ENCODE measurements at regions not wholly inside any gene's neighbourhood (a gene's known extent, or its start where the extent isn't known, plus 50 kb on each side); places are given as distances from the start of the nearest gene placed in this dataset.

- H3K4me1 Mint-ChIP-seq (ENCODE audit: low read depth): peaks cover 9% of the 10 kb centered on the region
- ChIA-PET POLR2A (no interaction called here), CTCF (interaction anchor here (1.0 to 3.1 kb wide), 2 partner anchors 12 to 190 kb away, joined by 3 to 8 read pairs; no protein-coding TSS in a partner anchor)
- no peaks in the 10 kb centered on the region for H3K36me3 Mint-ChIP-seq (ENCODE audit: low read depth)
- DNase-seq (no peak), ATAC-seq (no peak)
- no peaks in the 10 kb centered on the region for H3K9me3 Mint-ChIP-seq (ENCODE audit: insufficient read depth)
- H3K4me3 Mint-ChIP-seq: no peak overlapping the region
- peaks cover 6% of the 10 kb centered on the region for H3K27me3 Mint-ChIP-seq (ENCODE audit: low read depth)
- no peak overlapping the region for H3K27ac Mint-ChIP-seq
Measured at GRCh38 chr6:16953446-16953845, 148.4 kb upstream of the STMND1 start.

GRCh38 chr6:16950825-16951495 is 150.9 kb upstream of the STMND1 start:
- POLR2A ChIA-PET: no interaction called here
- CTCF ChIA-PET: interaction anchor here (1.2 to 3.2 kb wide), 4 partner anchors 10 to 187 kb away, joined by 3 to 22 read pairs (median 6); no protein-coding TSS in a partner anchor
- H3K4me1 Mint-ChIP-seq (ENCODE audit: low read depth): peaks cover 5% of the 10 kb centered on the region
- no peak for ATAC-seq
- peaks cover 8% of the 10 kb centered on the region for H3K27me3 Mint-ChIP-seq (ENCODE audit: low read depth)
- no peaks in the 10 kb centered on the region for H3K36me3 Mint-ChIP-seq (ENCODE audit: low read depth)
- H3K27ac Mint-ChIP-seq: no peak overlapping the region
- no peak overlapping the region for H3K4me3 Mint-ChIP-seq
- no peaks in the 10 kb centered on the region for H3K9me3 Mint-ChIP-seq (ENCODE audit: insufficient read depth)
- no peak for DNase-seq

GRCh38 chr6:16950302-16950701 is 151.5 kb upstream of the STMND1 start:
- no peak for ATAC-seq
- CTCF ChIA-PET: interaction anchor here (1.2 to 3.2 kb wide), 3 partner anchors 10 to 187 kb away, joined by 3 to 22 read pairs (median 4); no protein-coding TSS in a partner anchor
- H3K4me3 Mint-ChIP-seq: no peak overlapping the region

GRCh38 chr6:16949716-16950115 is 152.1 kb upstream of the STMND1 start:
- ATAC-seq: no peak
- H3K27me3 Mint-ChIP-seq (ENCODE audit: low read depth): peaks cover 8% of the 10 kb centered on the region
- H3K36me3 Mint-ChIP-seq (ENCODE audit: low read depth): no peaks in the 10 kb centered on the region
- no peak overlapping the region for H3K4me3 Mint-ChIP-seq
- ChIA-PET POLR2A (interaction anchor here (1.0 kb wide), 1 partner anchor 10 kb away, joined by 3 read pairs; no protein-coding TSS in a partner anchor), CTCF (interaction anchor here (1.2 to 3.2 kb wide), 3 partner anchors 9 to 186 kb away, joined by 3 to 22 read pairs (median 4); no protein-coding TSS in a partner anchor)
- H3K27ac Mint-ChIP-seq: no peak overlapping the region
- no peak for DNase-seq
- no peaks in the 10 kb centered on the region for H3K9me3 Mint-ChIP-seq (ENCODE audit: insufficient read depth)
- H3K4me1 Mint-ChIP-seq (ENCODE audit: low read depth): peaks cover 3% of the 10 kb centered on the region

More at GRCh38 chr6:16950302-16950701, 151.5 kb upstream of the STMND1 start:
- H3K27ac Mint-ChIP-seq: no peak overlapping the region
- peaks cover 3% of the 10 kb centered on the region for H3K4me1 Mint-ChIP-seq (ENCODE audit: low read depth)
- H3K9me3 Mint-ChIP-seq (ENCODE audit: insufficient read depth): no peaks in the 10 kb centered on the region
- peaks cover 8% of the 10 kb centered on the region for H3K27me3 Mint-ChIP-seq (ENCODE audit: low read depth)
- POLR2A ChIA-PET: no interaction called here
- no peaks in the 10 kb centered on the region for H3K36me3 Mint-ChIP-seq (ENCODE audit: low read depth)
- DNase-seq: no peak

GRCh38 chr6:16948396-16948795 is 153.5 kb upstream of the STMND1 start:
- ChIA-PET POLR2A (no interaction called here), CTCF (no interaction called here)
- Mint-ChIP-seq H3K4me1 (ENCODE audit: low read depth) (peaks cover 3% of the 10 kb centered on the region), H3K4me3 (no peak overlapping the region), H3K9me3 (ENCODE audit: insufficient read depth) (no peaks in the 10 kb centered on the region), H3K27ac (no peak overlapping the region), H3K36me3 (ENCODE audit: low read depth) (no peaks in the 10 kb centered on the region), H3K27me3 (ENCODE audit: low read depth) (peaks cover 11% of the 10 kb centered on the region)
- DNase-seq (no peak), ATAC-seq (no peak)

GRCh38 chr6:16947375-16948015 is 154.4 kb upstream of the STMND1 start:
- peaks cover 11% of the 10 kb centered on the region for H3K27me3 Mint-ChIP-seq (ENCODE audit: low read depth)
- DNase-seq (no peak), ATAC-seq (no peak)
- H3K9me3 Mint-ChIP-seq (ENCODE audit: insufficient read depth): no peaks in the 10 kb centered on the region
- no peak overlapping the region for H3K4me3 Mint-ChIP-seq
- H3K4me1 Mint-ChIP-seq (ENCODE audit: low read depth): peaks cover 3% of the 10 kb centered on the region
- no peaks in the 10 kb centered on the region for H3K36me3 Mint-ChIP-seq (ENCODE audit: low read depth)
- H3K27ac Mint-ChIP-seq: no peak overlapping the region
- ChIA-PET POLR2A (no interaction called here), CTCF (no interaction called here)

GRCh38 chr6:16944596-16944995 is 157.3 kb upstream of the STMND1 start:
- peaks cover 19% of the 10 kb centered on the region for H3K27me3 Mint-ChIP-seq (ENCODE audit: low read depth)
- no peak for ATAC-seq
- H3K27ac Mint-ChIP-seq: no peak overlapping the region
- H3K9me3 Mint-ChIP-seq (ENCODE audit: insufficient read depth): no peaks in the 10 kb centered on the region
- no peak overlapping the region for H3K4me3 Mint-ChIP-seq
- H3K36me3 Mint-ChIP-seq (ENCODE audit: low read depth): no peaks in the 10 kb centered on the region
- ChIA-PET POLR2A (no interaction called here), CTCF (no interaction called here)
- H3K4me1 Mint-ChIP-seq (ENCODE audit: low read depth): no peaks in the 10 kb centered on the region
- no peak for DNase-seq

GRCh38 chr6:16939839-16940238 is 162.0 kb upstream of the STMND1 start:
- POLR2A ChIA-PET: interaction anchor here (0.8 to 1.0 kb wide), 2 partner anchors 9 to 621 kb away, joined by 3 read pairs; no protein-coding TSS in a partner anchor
- no peaks in the 10 kb centered on the region for H3K9me3 Mint-ChIP-seq (ENCODE audit: insufficient read depth)
- no peak overlapping the region for H3K27ac Mint-ChIP-seq
- DNase-seq: no peak
- no peaks in the 10 kb centered on the region for H3K4me1 Mint-ChIP-seq (ENCODE audit: low read depth)
- no peak for ATAC-seq
- peaks cover 19% of the 10 kb centered on the region for H3K27me3 Mint-ChIP-seq (ENCODE audit: low read depth)
- no peaks in the 10 kb centered on the region for H3K36me3 Mint-ChIP-seq (ENCODE audit: low read depth)
- CTCF ChIA-PET: no interaction called here
- H3K4me3 Mint-ChIP-seq: no peak overlapping the region

GRCh38 chr6:16939351-16939750 is 162.5 kb upstream of the STMND1 start:
- CTCF ChIA-PET: no interaction called here
- Mint-ChIP-seq H3K36me3 (ENCODE audit: low read depth) (no peaks in the 10 kb centered on the region), H3K4me3 (no peak overlapping the region), H3K27ac (no peak overlapping the region), H3K4me1 (ENCODE audit: low read depth) (no peaks in the 10 kb centered on the region), H3K27me3 (ENCODE audit: low read depth) (peaks cover 19% of the 10 kb centered on the region), H3K9me3 (ENCODE audit: insufficient read depth) (no peaks in the 10 kb centered on the region)
- DNase-seq: no peak
- POLR2A ChIA-PET: interaction anchor here (1.0 kb wide), 1 partner anchor 10 kb away, joined by 3 read pairs; no protein-coding TSS in a partner anchor
- ATAC-seq: no peak

GRCh38 chr6:16936893-16937292 is 165.0 kb upstream of the STMND1 start:
- peaks cover 16% of the 10 kb centered on the region for H3K27me3 Mint-ChIP-seq (ENCODE audit: low read depth)
- H3K4me1 Mint-ChIP-seq (ENCODE audit: low read depth): no peaks in the 10 kb centered on the region
- CTCF ChIA-PET: no interaction called here
- H3K27ac Mint-ChIP-seq: no peak overlapping the region
- no peak overlapping the region for H3K4me3 Mint-ChIP-seq
- DNase-seq: no peak
- no peaks in the 10 kb centered on the region for H3K9me3 Mint-ChIP-seq (ENCODE audit: insufficient read depth)
- POLR2A ChIA-PET: no interaction called here
- no peak for ATAC-seq
- H3K36me3 Mint-ChIP-seq (ENCODE audit: low read depth): no peaks in the 10 kb centered on the region

GRCh38 chr6:16933961-16934360 is 167.9 kb upstream of the STMND1 start:
- H3K9me3 Mint-ChIP-seq (ENCODE audit: insufficient read depth): no peaks in the 10 kb centered on the region
- H3K27me3 Mint-ChIP-seq (ENCODE audit: low read depth): peaks cover 14% of the 10 kb centered on the region
- POLR2A ChIA-PET: no interaction called here
- ATAC-seq (no peak), DNase-seq (no peak)
- CTCF ChIA-PET: no interaction called here
- H3K4me1 Mint-ChIP-seq (ENCODE audit: low read depth): no peaks in the 10 kb centered on the region
- H3K27ac Mint-ChIP-seq: no peak overlapping the region
- H3K4me3 Mint-ChIP-seq: no peak overlapping the region
- H3K36me3 Mint-ChIP-seq (ENCODE audit: low read depth): no peaks in the 10 kb centered on the region

- ATAC-seq (no peak), DNase-seq (no peak)
- Mint-ChIP-seq H3K27ac (no peak overlapping the region), H3K9me3 (ENCODE audit: insufficient read depth) (no peaks in the 10 kb centered on the region), H3K4me1 (ENCODE audit: low read depth) (no peaks in the 10 kb centered on the region), H3K27me3 (ENCODE audit: low read depth) (peaks cover 11% of the 10 kb centered on the region), H3K36me3 (ENCODE audit: low read depth) (no peaks in the 10 kb centered on the region), H3K4me3 (no peak overlapping the region)
- ChIA-PET POLR2A (interaction anchor here (0.6 kb wide), 1 partner anchor 104 kb away, joined by 4 read pairs; no protein-coding TSS in a partner anchor), CTCF (no interaction called here)
Measured at GRCh38 chr6:16933532-16933931, 168.3 kb upstream of the STMND1 start.

Data from activated CD8-positive, alpha-beta T cell treated with anti-CD3 and anti-CD28 coated beads, Interleukin-2, amount 10 ng/mL, durations not matched to agents 7 days and 5 days (primary cell).